ENCODE measurements at regions not wholly inside any gene's neighbourhood (a gene's known extent, or its start where the extent isn't known, plus 50 kb on each side); places are given as distances from the start of the nearest gene placed in this dataset.

GRCh38 chr4:57602141-57602540, 492.0 kb upstream of the IGFBP7 start:
- DNase-seq (no peak), ATAC-seq (no peak)
- H3K36me3 ChIP-seq (ENCODE audit: control insufficient read depth, insufficient read depth, low read length) = no peaks in the 10 kb centered on the region
- H3K4me1 Mint-ChIP-seq = no peaks in the 10 kb centered on the region
- H3K4me3 Mint-ChIP-seq = no peak overlapping the region
- no peak overlapping the region for H3K4me3 ChIP-seq (ENCODE audit: low read length)
- no peaks in the 10 kb centered on the region for H3K9me3 ChIP-seq (ENCODE audit: control insufficient read depth, insufficient read depth, low read length)
- H3K27ac ChIP-seq (ENCODE audit: low read length) = no peak overlapping the region
- peaks cover 0 to 4% of the 10 kb centered on the region in 2 donors for H3K27me3 Mint-ChIP-seq (ENCODE audit: low read depth in 2 of 2)
- H3K4me1 ChIP-seq (ENCODE audit: control insufficient read depth, insufficient read depth, low read length) = no peaks in the 10 kb centered on the region
- intact Hi-C loops (cut with micrococcal nuclease) = no loop called here
- H3K27me3 ChIP-seq (ENCODE audit: control insufficient read depth, insufficient read depth, low read length) = no peaks in the 10 kb centered on the region
- WGBS (ENCODE audit: insufficient coverage) = no CpG with 5 or more reads among the region's 1 CpG
- H3K36me3 Mint-ChIP-seq = no peaks in the 10 kb centered on the region
- TF ChIP-seq CTCF (IDR thresholded peaks at IDR 0.05) = no peak
- no peak overlapping the region for H3K27ac Mint-ChIP-seq
- H3K9me3 Mint-ChIP-seq = peaks cover 5 to 11% of the 10 kb centered on the region in 2 donors

GRCh38 chr4:57591073-57591472, 480.9 kb upstream of the IGFBP7 start:
- ATAC-seq = no peak
- Histone ChIP-seq H3K36me3 (ENCODE audit: control insufficient read depth, insufficient read depth, low read length) (no peaks in the 10 kb centered on the region), H3K4me3 (ENCODE audit: low read length) (no peak overlapping the region), H3K9me3 (ENCODE audit: control insufficient read depth, insufficient read depth, low read length) (no peaks in the 10 kb centered on the region), H3K4me1 (ENCODE audit: control insufficient read depth, insufficient read depth, low read length) (no peaks in the 10 kb centered on the region), H3K27ac (ENCODE audit: low read length) (no peak overlapping the region), H3K27me3 (ENCODE audit: control insufficient read depth, insufficient read depth, low read length) (no peaks in the 10 kb centered on the region)
- Mint-ChIP-seq H3K4me3 (no peak overlapping the region), H3K36me3 (no peaks in the 10 kb centered on the region), H3K4me1 (no peaks in the 10 kb centered on the region), H3K9me3 (peaks cover 6 to 8% of the 10 kb centered on the region in 2 donors), H3K27ac (no peak overlapping the region), H3K27me3 (ENCODE audit: low read depth in 2 of 2) (no peaks in the 10 kb centered on the region)
- TF ChIP-seq CTCF (IDR thresholded peaks at IDR 0.05) = no peak
- DNase-seq = no peak
- intact Hi-C loops (cut with micrococcal nuclease) = no loop called here
- 73% methylated on average over 4 of the region's 4 CpGs for WGBS (ENCODE audit: insufficient coverage)

- Histone ChIP-seq H3K27ac (ENCODE audit: low read length) (no peak overlapping the region), H3K27me3 (ENCODE audit: control insufficient read depth, insufficient read depth, low read length) (no peaks in the 10 kb centered on the region), H3K4me1 (ENCODE audit: control insufficient read depth, insufficient read depth, low read length) (no peaks in the 10 kb centered on the region), H3K36me3 (ENCODE audit: control insufficient read depth, insufficient read depth, low read length) (no peaks in the 10 kb centered on the region), H3K4me3 (ENCODE audit: low read length) (no peak overlapping the region), H3K9me3 (ENCODE audit: control insufficient read depth, insufficient read depth, low read length) (no peaks in the 10 kb centered on the region)
- Mint-ChIP-seq H3K9me3 (peaks cover 6 to 10% of the 10 kb centered on the region in 2 donors), H3K27me3 (ENCODE audit: low read depth in 2 of 2) (no peaks in the 10 kb centered on the region), H3K4me3 (no peak overlapping the region), H3K27ac (no peak overlapping the region), H3K36me3 (no peaks in the 10 kb centered on the region), H3K4me1 (no peaks in the 10 kb centered on the region)
- no peak for ATAC-seq
- intact Hi-C loops (cut with micrococcal nuclease) = no loop called here
- DNase-seq = no peak
- no peak for TF ChIP-seq CTCF (IDR thresholded peaks at IDR 0.05)
Measured at GRCh38 chr4:57588557-57588956, 478.4 kb upstream of the IGFBP7 start.

GRCh38 chr4:57580710-57581599, 470.8 kb upstream of the IGFBP7 start:
- intact Hi-C loops (cut with micrococcal nuclease) = no loop called here
- Histone ChIP-seq H3K27ac (ENCODE audit: low read length) (no peak overlapping the region), H3K9me3 (ENCODE audit: control insufficient read depth, insufficient read depth, low read length) (no peaks in the 10 kb centered on the region), H3K27me3 (ENCODE audit: control insufficient read depth, insufficient read depth, low read length) (no peaks in the 10 kb centered on the region), H3K4me1 (ENCODE audit: control insufficient read depth, insufficient read depth, low read length) (no peaks in the 10 kb centered on the region), H3K36me3 (ENCODE audit: control insufficient read depth, insufficient read depth, low read length) (no peaks in the 10 kb centered on the region), H3K4me3 (ENCODE audit: low read length) (no peak overlapping the region)
- ATAC-seq (no peak), DNase-seq (no peak)
- H3K4me3 Mint-ChIP-seq = no peak overlapping the region
- H3K36me3 Mint-ChIP-seq = no peaks in the 10 kb centered on the region
- H3K4me1 Mint-ChIP-seq = no peaks in the 10 kb centered on the region
- no peak for TF ChIP-seq CTCF (IDR thresholded peaks at IDR 0.05)
- peaks cover 7 to 9% of the 10 kb centered on the region in 2 donors for H3K9me3 Mint-ChIP-seq
- H3K27ac Mint-ChIP-seq = no peak overlapping the region
- H3K27me3 Mint-ChIP-seq (ENCODE audit: low read depth in 2 of 2) = no peaks in the 10 kb centered on the region

Measured in natural killer cell (primary cell).